ENCODE measurements at regions not wholly inside any gene's neighbourhood (a gene's known extent, or its start where the extent isn't known, plus 50 kb on each side); places are given as distances from the start of the nearest gene placed in this dataset.

GRCh38 chr5:100479079-100479688 lies 56.0 kb upstream of the FAM174A start:
- Histone ChIP-seq H3K36me3 (ENCODE audit: insufficient read depth, insufficient read length, low read length) (no peaks in the 10 kb centered on the region), H3K4me3 (ENCODE audit: insufficient read length, low read depth) (no peak overlapping the region), H3K27me3 (ENCODE audit: insufficient read depth, insufficient read length) (no peaks in the 10 kb centered on the region), H3K9ac (ENCODE audit: insufficient read length, low read depth) (no peak overlapping the region), H3K4me1 (ENCODE audit: insufficient read depth, insufficient read length) (no peaks in the 10 kb centered on the region), H3K9me3 (ENCODE audit: insufficient read depth, low read length) (no peaks in the 10 kb centered on the region)
- DNase-seq (ENCODE audit: low read depth, low spot score), result peak; percentile 23
- TF ChIP-seq YY1 (IDR thresholded peaks at IDR 0.05; ENCODE audit: insufficient read depth, insufficient read length), result no peak
- no peak for TF ChIP-seq ZNF274 (IDR thresholded peaks at IDR 0.05; ENCODE audit: low read depth, low read length)
- TF ChIP-seq SUZ12 (IDR thresholded peaks at IDR 0.05; ENCODE audit: extremely low read depth, insufficient read depth, insufficient read length), result no peak

GRCh38 chr5:100472091-100472490 lies 63.1 kb upstream of the FAM174A start:
- Histone ChIP-seq H3K9ac (ENCODE audit: insufficient read length, low read depth) (no peak overlapping the region), H3K4me1 (ENCODE audit: insufficient read depth, insufficient read length) (no peaks in the 10 kb centered on the region), H3K36me3 (ENCODE audit: insufficient read depth, insufficient read length, low read length) (no peaks in the 10 kb centered on the region), H3K27me3 (ENCODE audit: insufficient read depth, insufficient read length) (no peaks in the 10 kb centered on the region), H3K9me3 (ENCODE audit: insufficient read depth, low read length) (no peaks in the 10 kb centered on the region), H3K4me3 (ENCODE audit: insufficient read length, low read depth) (no peak overlapping the region)
- TF ChIP-seq SUZ12 (IDR thresholded peaks at IDR 0.05; ENCODE audit: extremely low read depth, insufficient read depth, insufficient read length) (no peak), ZNF274 (IDR thresholded peaks at IDR 0.05; ENCODE audit: low read depth, low read length) (no peak), YY1 (IDR thresholded peaks at IDR 0.05; ENCODE audit: insufficient read depth, insufficient read length) (no peak)
- no peak for DNase-seq (ENCODE audit: low read depth, low spot score)

- Histone ChIP-seq H3K4me1 (ENCODE audit: insufficient read depth, insufficient read length) (no peaks in the 10 kb centered on the region), H3K9me3 (ENCODE audit: insufficient read depth, low read length) (no peaks in the 10 kb centered on the region), H3K9ac (ENCODE audit: insufficient read length, low read depth) (no peak overlapping the region), H3K27me3 (ENCODE audit: insufficient read depth, insufficient read length) (no peaks in the 10 kb centered on the region), H3K36me3 (ENCODE audit: insufficient read depth, insufficient read length, low read length) (no peaks in the 10 kb centered on the region), H3K4me3 (ENCODE audit: insufficient read length, low read depth) (no peak overlapping the region)
- DNase-seq (ENCODE audit: low read depth, low spot score), result no peak
- no peak for TF ChIP-seq ZNF274 (IDR thresholded peaks at IDR 0.05; ENCODE audit: low read depth, low read length)
- no peak for TF ChIP-seq YY1 (IDR thresholded peaks at IDR 0.05; ENCODE audit: insufficient read depth, insufficient read length)
- TF ChIP-seq SUZ12 (IDR thresholded peaks at IDR 0.05; ENCODE audit: extremely low read depth, insufficient read depth, insufficient read length), result no peak
These were observed 65.4 kb upstream of the FAM174A start for GRCh38 chr5:100469767-100470166.

GRCh38 chr5:100464418-100464817 lies 70.8 kb upstream of the FAM174A start:
- H3K27me3 ChIP-seq (ENCODE audit: insufficient read depth, insufficient read length), result no peaks in the 10 kb centered on the region
- DNase-seq (ENCODE audit: low read depth, low spot score), result no peak
- H3K9me3 ChIP-seq (ENCODE audit: insufficient read depth, low read length), result no peaks in the 10 kb centered on the region
- no peaks in the 10 kb centered on the region for H3K4me1 ChIP-seq (ENCODE audit: insufficient read depth, insufficient read length)
- H3K9ac ChIP-seq (ENCODE audit: insufficient read length, low read depth), result no peak overlapping the region
- no peak overlapping the region for H3K4me3 ChIP-seq (ENCODE audit: insufficient read length, low read depth)
- H3K36me3 ChIP-seq (ENCODE audit: insufficient read depth, insufficient read length, low read length), result no peaks in the 10 kb centered on the region
- no peak for TF ChIP-seq SUZ12 (IDR thresholded peaks at IDR 0.05; ENCODE audit: extremely low read depth, insufficient read depth, insufficient read length)
- TF ChIP-seq ZNF274 (IDR thresholded peaks at IDR 0.05; ENCODE audit: low read depth, low read length), result no peak
- TF ChIP-seq YY1 (IDR thresholded peaks at IDR 0.05; ENCODE audit: insufficient read depth, insufficient read length), result no peak

- Histone ChIP-seq H3K27me3 (ENCODE audit: insufficient read depth, insufficient read length) (no peaks in the 10 kb centered on the region), H3K4me1 (ENCODE audit: insufficient read depth, insufficient read length) (no peaks in the 10 kb centered on the region), H3K36me3 (ENCODE audit: insufficient read depth, insufficient read length, low read length) (no peaks in the 10 kb centered on the region), H3K9ac (ENCODE audit: insufficient read length, low read depth) (no peak overlapping the region), H3K9me3 (ENCODE audit: insufficient read depth, low read length) (no peaks in the 10 kb centered on the region), H3K4me3 (ENCODE audit: insufficient read length, low read depth) (no peak overlapping the region)
- no peak for TF ChIP-seq SUZ12 (IDR thresholded peaks at IDR 0.05; ENCODE audit: extremely low read depth, insufficient read depth, insufficient read length)
- TF ChIP-seq ZNF274 (IDR thresholded peaks at IDR 0.05; ENCODE audit: low read depth, low read length), result no peak
- TF ChIP-seq YY1 (IDR thresholded peaks at IDR 0.05; ENCODE audit: insufficient read depth, insufficient read length), result no peak
- DNase-seq (ENCODE audit: low read depth, low spot score), result no peak
These were observed 78.6 kb upstream of the FAM174A start for GRCh38 chr5:100456615-100457014.

- Histone ChIP-seq H3K9me3 (ENCODE audit: insufficient read depth, low read length) (no peaks in the 10 kb centered on the region), H3K4me1 (ENCODE audit: insufficient read depth, insufficient read length) (no peaks in the 10 kb centered on the region), H3K4me3 (ENCODE audit: insufficient read length, low read depth) (no peak overlapping the region), H3K36me3 (ENCODE audit: insufficient read depth, insufficient read length, low read length) (no peaks in the 10 kb centered on the region), H3K27me3 (ENCODE audit: insufficient read depth, insufficient read length) (no peaks in the 10 kb centered on the region), H3K9ac (ENCODE audit: insufficient read length, low read depth) (no peak overlapping the region)
- no peak for DNase-seq (ENCODE audit: low read depth, low spot score)
- TF ChIP-seq YY1 (IDR thresholded peaks at IDR 0.05; ENCODE audit: insufficient read depth, insufficient read length), result no peak
- TF ChIP-seq ZNF274 (IDR thresholded peaks at IDR 0.05; ENCODE audit: low read depth, low read length), result no peak
- no peak for TF ChIP-seq SUZ12 (IDR thresholded peaks at IDR 0.05; ENCODE audit: extremely low read depth, insufficient read depth, insufficient read length)
These were observed 83.0 kb upstream of the FAM174A start for GRCh38 chr5:100452126-100452525.

GRCh38 chr5:100448111-100448528 lies 87.1 kb upstream of the FAM174A start:
- no peak overlapping the region for H3K4me3 ChIP-seq (ENCODE audit: insufficient read length, low read depth)
- no peak for TF ChIP-seq ZNF274 (IDR thresholded peaks at IDR 0.05; ENCODE audit: low read depth, low read length)
- no peak for TF ChIP-seq SUZ12 (IDR thresholded peaks at IDR 0.05; ENCODE audit: extremely low read depth, insufficient read depth, insufficient read length)
- no peaks in the 10 kb centered on the region for H3K4me1 ChIP-seq (ENCODE audit: insufficient read depth, insufficient read length)
- no peak for DNase-seq (ENCODE audit: low read depth, low spot score)
- no peaks in the 10 kb centered on the region for H3K36me3 ChIP-seq (ENCODE audit: insufficient read depth, insufficient read length, low read length)
- H3K9me3 ChIP-seq (ENCODE audit: insufficient read depth, low read length), result no peaks in the 10 kb centered on the region
- H3K9ac ChIP-seq (ENCODE audit: insufficient read length, low read depth), result no peak overlapping the region
- no peaks in the 10 kb centered on the region for H3K27me3 ChIP-seq (ENCODE audit: insufficient read depth, insufficient read length)
